Fibroblast of lung (primary cell): ENCODE measurements at regions not wholly inside any gene's neighbourhood (a gene's known extent, or its start where the extent isn't known, plus 50 kb on each side); places are given as distances from the start of the nearest gene placed in this dataset.

Experiments
- EZH2 ChIP-seq: IDR thresholded peaks from 2 replicates; pipeline ENCODE4 v1.5.1; 2012; ENCODE audit warnings: low read length, control low read depth, mild to moderate bottlenecking; ENCODE audit errors: missing control alignments
- TF ChIP-seq, protein P1 (sequence below), 2 donors: IDR thresholded peaks in 1 of 2; conservative IDR thresholded peaks in 1 of 2; 1 replicate in 1 of 2; 2 replicates in 1 of 2; pipeline ENCODE4 v1.5.1; 2011 to 2012; ENCODE audit warnings: low read length in 2 of 2, control low read depth in 1 of 2, inconsistent platforms in 1 of 2, low read depth in 1 of 2, mild to moderate bottlenecking in 1 of 2

- TF ChIP-seq, protein P1, sequence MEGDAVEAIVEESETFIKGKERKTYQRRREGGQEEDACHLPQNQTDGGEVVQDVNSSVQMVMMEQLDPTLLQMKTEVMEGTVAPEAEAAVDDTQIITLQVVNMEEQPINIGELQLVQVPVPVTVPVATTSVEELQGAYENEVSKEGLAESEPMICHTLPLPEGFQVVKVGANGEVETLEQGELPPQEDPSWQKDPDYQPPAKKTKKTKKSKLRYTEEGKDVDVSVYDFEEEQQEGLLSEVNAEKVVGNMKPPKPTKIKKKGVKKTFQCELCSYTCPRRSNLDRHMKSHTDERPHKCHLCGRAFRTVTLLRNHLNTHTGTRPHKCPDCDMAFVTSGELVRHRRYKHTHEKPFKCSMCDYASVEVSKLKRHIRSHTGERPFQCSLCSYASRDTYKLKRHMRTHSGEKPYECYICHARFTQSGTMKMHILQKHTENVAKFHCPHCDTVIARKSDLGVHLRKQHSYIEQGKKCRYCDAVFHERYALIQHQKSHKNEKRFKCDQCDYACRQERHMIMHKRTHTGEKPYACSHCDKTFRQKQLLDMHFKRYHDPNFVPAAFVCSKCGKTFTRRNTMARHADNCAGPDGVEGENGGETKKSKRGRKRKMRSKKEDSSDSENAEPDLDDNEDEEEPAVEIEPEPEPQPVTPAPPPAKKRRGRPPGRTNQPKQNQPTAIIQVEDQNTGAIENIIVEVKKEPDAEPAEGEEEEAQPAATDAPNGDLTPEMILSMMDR (conservative IDR thresholded peaks at IDR 0.05 in 1 of 2, IDR thresholded peaks at IDR 0.05 in 1 of 2; ENCODE audit: low read depth in 1 of 2, low read length in 2 of 2), result no peak
- no peak for TF ChIP-seq EZH2
These were observed 702.4 kb downstream of the TUSC7 start for GRCh38 chr3:117411971-117412370.
